B cell (primary cell): ENCODE measurements at regions not wholly inside any gene's neighbourhood (a gene's known extent, or its start where the extent isn't known, plus 50 kb on each side); places are given as distances from the start of the nearest gene placed in this dataset.
"Not testable (repeated sequence)": the region's sequence is repeated elsewhere in the genome, so short reads cannot be mapped to it uniquely, and the experiment has no call there.

Experiments used
- ATAC-seq: fragments of 200-7000 bp; cut with Tn5 transposase; one replicate; pipeline ENCODE4 v1.10.0; 2021; ENCODE audit warnings: low read depth, mild to moderate bottlenecking, moderate number of reproducible peaks, moderate library complexity
- CTCF ChIA-PET: fragments of 350-600 bp; sonication (Branson Sonifier 250); formaldehyde crosslinking; loops from one replicate; lab custom pipeline; 2021; ENCODE audit warnings: antibody characterized with exemption, inconsistent platforms; lab: Charles Lee
- POLR2A ChIA-PET: fragments of 350-600 bp; sonication (Branson Sonifier 250); formaldehyde crosslinking; loops from one replicate; lab custom pipeline; 2021; ENCODE audit warnings: antibody characterized with exemption; lab: Charles Lee
- DNase-seq: peaks from one replicate; pipeline ENCODE4 v3.0.0; 2013
- H2AFZ ChIP-seq: 2 replicates; pipeline ENCODE4 v1.6.1; 2012; ENCODE audit warnings: mild to moderate bottlenecking, low read depth, low read length; ENCODE audit not compliant: insufficient read depth, poor library complexity, severe bottlenecking
- H3K27ac ChIP-seq, 2 donors: 1 replicate in 1 of 2; 2 replicates in 1 of 2; pipeline ENCODE4 v1.5.1; 2012 to 2013; ENCODE audit warnings: low read length in 2 of 2, mild to moderate bottlenecking in 2 of 2, moderate library complexity in 1 of 2
- H3K27me3 ChIP-seq, 4 experiments: fragments of 200-600 bp in 1 of 4; sonication (generic) in 1 of 4; replicated peaks in 1 of 4; 1 replicate in 2 of 4; 2 replicates in 2 of 4; pipeline versions ENCODE4 v1.6.1 to v1.7.0; 2013 to 2016; ENCODE audit warnings: low read length in 3 of 4, mild to moderate bottlenecking in 2 of 4, mixed read lengths in 1 of 4, moderate library complexity in 1 of 4; ENCODE audit not compliant: insufficient read depth in 4 of 4, control insufficient read depth in 3 of 4; ENCODE audit errors: control extremely low read depth in 1 of 4
- H3K36me3 ChIP-seq, 2 experiments: replicated peaks in 1 of 2; 1 replicate in 1 of 2; 2 replicates in 1 of 2; pipeline versions ENCODE4 v1.6.1 to v1.7.1; 2013; ENCODE audit warnings: low read length in 1 of 2; ENCODE audit not compliant: insufficient read depth in 2 of 2, control insufficient read depth in 1 of 2; ENCODE audit errors: control extremely low read depth in 1 of 2, extremely low read depth in 1 of 2
- H3K4me1 ChIP-seq, 2 donors: fragments of 200-600 bp in 1 of 2; sonication (generic) in 1 of 2; 1 replicate in 1 of 2; 2 replicates in 1 of 2; pipeline versions ENCODE4 v1.5.1 to v1.6.1; 2013 to 2017; ENCODE audit warnings: low read length in 2 of 2; ENCODE audit not compliant: control insufficient read depth in 2 of 2, insufficient read depth in 2 of 2
- H3K4me2 ChIP-seq: replicated peaks from 2 replicates; pipeline ENCODE3; 2012; ENCODE audit warnings: mild to moderate bottlenecking, low read depth, low read length; ENCODE audit not compliant: poor library complexity, severe bottlenecking
- H3K4me3 ChIP-seq, 5 experiments: fragments of 200-600 bp in 1 of 5; sonication (generic) in 1 of 5; 1 replicate in 3 of 5; 2 replicates in 2 of 5; pipeline versions ENCODE4 v1.5.1 to v1.7.0; 2011 to 2016; ENCODE audit warnings: low read length in 4 of 5, mild to moderate bottlenecking in 4 of 5, low read depth in 2 of 5, control low read depth in 1 of 5, moderate library complexity in 1 of 5; ENCODE audit not compliant: insufficient read depth in 1 of 5; ENCODE audit errors: control extremely low read depth in 1 of 5, extremely low read depth in 1 of 5
- H3K79me2 ChIP-seq: fragments of 200-600 bp; sonication (generic); one replicate; pipeline ENCODE4 v1.6.0; 2016; ENCODE audit warnings: low read length; ENCODE audit not compliant: control insufficient read depth, insufficient read depth
- H3K9ac ChIP-seq: fragments of 200-600 bp; sonication (generic); 2 replicates; pipeline ENCODE4 v1.6.1; 2017; ENCODE audit warnings: mild to moderate bottlenecking, low read length, moderate library complexity
- H3K9me3 ChIP-seq, 3 donors: one replicate each; pipeline versions ENCODE4 v1.6.1 to v1.7.1; 2013; ENCODE audit warnings: low read length in 2 of 3; ENCODE audit not compliant: control insufficient read depth in 2 of 3, insufficient read depth in 1 of 3; ENCODE audit errors: control extremely low read depth in 1 of 3
- H4K20me1 ChIP-seq: 2 replicates; pipeline ENCODE4 v1.6.0; 2012; ENCODE audit warnings: mild to moderate bottlenecking, low read length; ENCODE audit not compliant: insufficient read depth, control insufficient read depth, poor library complexity, severe bottlenecking
- H3K27ac Mint-ChIP-seq: one replicate; pipeline ENCODE4 v1.8.0; 2021; ENCODE audit warnings: mixed read lengths
- H3K27me3 Mint-ChIP-seq: one replicate; pipeline ENCODE4 v1.8.0; 2021; ENCODE audit warnings: mixed read lengths
- H3K4me1 Mint-ChIP-seq: one replicate; pipeline ENCODE4 v1.8.0; 2021; ENCODE audit warnings: mixed read lengths
- H3K4me3 Mint-ChIP-seq: one replicate; pipeline ENCODE4 v1.8.0; 2021; ENCODE audit warnings: mixed read lengths
- H3K9me3 Mint-ChIP-seq: one replicate; pipeline ENCODE4 v1.8.0; 2022; ENCODE audit warnings: mixed read lengths; ENCODE audit not compliant: insufficient read depth
- CTCF ChIP-seq: fragments of 200-600 bp; IDR thresholded peaks from one replicate; pipeline ENCODE4 v1.8.0; 2022; ENCODE audit warnings: antibody characterized with exemption, mild to moderate bottlenecking
- EZH2 ChIP-seq: IDR thresholded peaks from 2 replicates; pipeline ENCODE4 v1.6.1; 2012; ENCODE audit warnings: borderline replicate concordance, low read depth, mild to moderate bottlenecking, moderate library complexity, low read length; ENCODE audit not compliant: insufficient read depth, poor library complexity, severe bottlenecking
- WGBS: methylation state at CpG from one replicate; pipeline ENCODE4 v1.1.5; 2013; ENCODE audit warnings: missing lambda C conversion rate; ENCODE audit not compliant: insufficient coverage; 5-methylcytosine and 5-hydroxymethylcytosine counted together
- intact Hi-C: fragments of 100-400 bp; cut with micrococcal nuclease; formaldehyde crosslinking; loops from one replicate; pipeline ENCODE4 v1.10.0; 2022

- ChIA-PET CTCF (no interaction called here), POLR2A (no interaction called here)
- TF ChIP-seq EZH2 (no peak), CTCF (no peak)
- no peak for ATAC-seq
- Histone ChIP-seq H2AFZ (no peak overlapping the region), H3K4me2 (no peak overlapping the region), H3K27ac (no peak overlapping the region), H3K36me3 (no peaks in the 10 kb centered on the region), H3K79me2 (no peaks in the 10 kb centered on the region), H3K9me3 (peaks cover 0 to 4% (median 0%) of the 10 kb centered on the region in 3 donors), H3K4me3 (no peak overlapping the region), H3K9ac (no peak overlapping the region), H3K4me1 (no peaks in the 10 kb centered on the region), H4K20me1 (no peaks in the 10 kb centered on the region), H3K27me3 (peaks cover 0 to 2% (median 0%) of the 10 kb centered on the region in 4 experiments)
- Mint-ChIP-seq H3K4me3 (no peak overlapping the region), H3K27me3 (peaks cover 16% of the 10 kb centered on the region), H3K9me3 (no peaks in the 10 kb centered on the region), H3K4me1 (no peaks in the 10 kb centered on the region), H3K27ac (no peak overlapping the region)
- WGBS: 90% methylated on average over 8 of the region's 8 CpGs
- intact Hi-C loops: no loop called here
- no peak for DNase-seq
Observed at GRCh38 chr20:50360921-50361320, 149.3 kb upstream of the PTPN1 start.

GRCh38 chr20:50362177-50362576, 148.0 kb upstream of the PTPN1 start:
- H2AFZ ChIP-seq, H3K27me3 ChIP-seq, H4K20me1 ChIP-seq, ATAC-seq, H3K4me3 Mint-ChIP-seq, H3K27ac Mint-ChIP-seq, H3K4me1 ChIP-seq, H3K4me1 Mint-ChIP-seq, POLR2A ChIA-PET, H3K9me3 Mint-ChIP-seq, DNase-seq, H3K9me3 ChIP-seq, CTCF ChIA-PET, H3K36me3 ChIP-seq, intact Hi-C loops, H3K27ac ChIP-seq, H3K4me3 ChIP-seq, H3K4me2 ChIP-seq, H3K9ac ChIP-seq, H3K79me2 ChIP-seq: not testable (repeated sequence)
- peaks cover 22% of the 10 kb centered on the region for H3K27me3 Mint-ChIP-seq
- WGBS: no CpG with 5 or more reads among the region's 6 CpGs
